ENCODE measurements at regions not wholly inside any gene's neighbourhood (a gene's known extent, or its start where the extent isn't known, plus 50 kb on each side); places are given as distances from the start of the nearest gene placed in this dataset.

GRCh38 chr13:55230570-55230908, 1910.2 kb upstream of the PRR20A start:
- Histone ChIP-seq H3K4me3 (no peak overlapping the region), H3K27ac (no peak overlapping the region), H3K4me1 (no peaks in the 10 kb centered on the region), H3K36me3 (no peaks in the 10 kb centered on the region), H3K27me3 (no peaks in the 10 kb centered on the region), H3K9me3 (no peaks in the 10 kb centered on the region)
- no peak for TF ChIP-seq POLR2A (IDR thresholded peaks at IDR 0.05)
- TF ChIP-seq EP300 (IDR thresholded peaks at IDR 0.05), result no peak
- no peak for TF ChIP-seq POLR2AphosphoS5 (IDR thresholded peaks at IDR 0.05)
- TF ChIP-seq CTCF (IDR thresholded peaks at IDR 0.05), result no peak
- ATAC-seq (ENCODE audit: low FRiP score in 2 of 2) (no peak), DNase-seq (no peak)
- WGBS, 2 donors, result 79 to 82% methylated on average over 3 of the region's 3 CpGs

GRCh38 chr13:55234311-55234710, 1906.4 kb upstream of the PRR20A start:
- WGBS, 2 donors, result 76 to 86% methylated on average over 5 of the region's 5 CpGs
- Histone ChIP-seq H3K4me1 (no peaks in the 10 kb centered on the region), H3K27me3 (no peaks in the 10 kb centered on the region), H3K27ac (no peak overlapping the region), H3K36me3 (no peaks in the 10 kb centered on the region), H3K9me3 (no peaks in the 10 kb centered on the region), H3K4me3 (no peak overlapping the region)
- DNase-seq (no peak), ATAC-seq (ENCODE audit: low FRiP score in 2 of 2) (no peak)
- TF ChIP-seq EP300 (IDR thresholded peaks at IDR 0.05) (no peak), POLR2AphosphoS5 (IDR thresholded peaks at IDR 0.05) (no peak), POLR2A (IDR thresholded peaks at IDR 0.05) (no peak), CTCF (IDR thresholded peaks at IDR 0.05) (no peak)

- Histone ChIP-seq H3K27ac (no peak overlapping the region), H3K27me3 (no peaks in the 10 kb centered on the region), H3K36me3 (no peaks in the 10 kb centered on the region), H3K4me3 (no peak overlapping the region), H3K4me1 (no peaks in the 10 kb centered on the region), H3K9me3 (no peaks in the 10 kb centered on the region)
- ATAC-seq (ENCODE audit: low FRiP score in 2 of 2), result no peak
- DNase-seq, result no peak
- TF ChIP-seq POLR2AphosphoS5 (IDR thresholded peaks at IDR 0.05) (no peak), EP300 (IDR thresholded peaks at IDR 0.05) (no peak), CTCF (IDR thresholded peaks at IDR 0.05) (peak in 1 of 6 experiments; percentile 8), POLR2A (IDR thresholded peaks at IDR 0.05) (no peak)
- 64 to 83% methylated on average over 4 of the region's 4 CpGs for WGBS, 2 donors
These were observed 1895.6 kb upstream of the PRR20A start for GRCh38 chr13:55245005-55245644.

- no peaks in the 10 kb centered on the region for H3K4me1 ChIP-seq
- H3K36me3 ChIP-seq, result no peaks in the 10 kb centered on the region
- no peak for DNase-seq
- no peak overlapping the region for H3K4me3 ChIP-seq
- H3K27ac ChIP-seq, result no peak overlapping the region
- WGBS, 2 donors, result 63 to 77% methylated on average over 6 of the region's 6 CpGs
- no peaks in the 10 kb centered on the region for H3K27me3 ChIP-seq
- H3K9me3 ChIP-seq, result no peaks in the 10 kb centered on the region
- TF ChIP-seq POLR2A (IDR thresholded peaks at IDR 0.05), result no peak
- no peak for TF ChIP-seq EP300 (IDR thresholded peaks at IDR 0.05)
- TF ChIP-seq POLR2AphosphoS5 (IDR thresholded peaks at IDR 0.05), result no peak
- TF ChIP-seq CTCF (IDR thresholded peaks at IDR 0.05), result no peak
- ATAC-seq (ENCODE audit: low FRiP score in 2 of 2), result no peak
These were observed 1885.5 kb upstream of the PRR20A start for GRCh38 chr13:55255236-55255635.

- WGBS, 2 donors, result 0 to 20% methylated on average over 1 of the region's 1 CpG
- no peaks in the 10 kb centered on the region for H3K27me3 ChIP-seq
- TF ChIP-seq POLR2AphosphoS5 (IDR thresholded peaks at IDR 0.05) (no peak), CTCF (IDR thresholded peaks at IDR 0.05) (no peak), POLR2A (IDR thresholded peaks at IDR 0.05) (no peak), EP300 (IDR thresholded peaks at IDR 0.05) (no peak)
- H3K9me3 ChIP-seq, result no peaks in the 10 kb centered on the region
- DNase-seq (no peak), ATAC-seq (ENCODE audit: low FRiP score in 2 of 2) (no peak)
- H3K4me1 ChIP-seq, result no peaks in the 10 kb centered on the region
- no peak overlapping the region for H3K4me3 ChIP-seq
- H3K36me3 ChIP-seq, result no peaks in the 10 kb centered on the region
- H3K27ac ChIP-seq, result no peak overlapping the region
These were observed 1877.7 kb upstream of the PRR20A start for GRCh38 chr13:55263045-55263444.
